IPS-15b (cell line): ENCODE measurements at regions not wholly inside any gene's neighbourhood (a gene's known extent, or its start where the extent isn't known, plus 50 kb on each side); places are given as distances from the start of the nearest gene placed in this dataset.

Experiments
- H3K27me3 ChIP-seq: one replicate; pipeline ENCODE4 v1.6.1; 2013; ENCODE audit warnings: low read length; ENCODE audit not compliant: control insufficient read depth, insufficient read depth
- H3K36me3 ChIP-seq: one replicate; pipeline ENCODE4 v1.6.1; 2013; ENCODE audit warnings: low read length; ENCODE audit not compliant: control insufficient read depth, insufficient read depth
- H3K4me1 ChIP-seq: one replicate; pipeline ENCODE4 v1.6.1; 2013; ENCODE audit warnings: mild to moderate bottlenecking, low read length; ENCODE audit not compliant: control insufficient read depth, insufficient read depth
- H3K4me3 ChIP-seq: one replicate; pipeline ENCODE4 v1.5.1; 2013; ENCODE audit warnings: low read depth, low read length
- H3K9ac ChIP-seq: one replicate; pipeline ENCODE4 v1.6.1; 2013; ENCODE audit warnings: low read depth, mild to moderate bottlenecking, low read length
- H3K9me3 ChIP-seq: one replicate; pipeline ENCODE4 v1.6.1; 2013; ENCODE audit warnings: mild to moderate bottlenecking, low read length; ENCODE audit not compliant: control insufficient read depth, insufficient read depth

GRCh38 chr3:88767746-88768145, 339.7 kb upstream of the EPHA3 start:
- H3K27me3 ChIP-seq: no peaks in the 10 kb centered on the region

GRCh38 chr3:88773766-88774165, 333.7 kb upstream of the EPHA3 start:
- Histone ChIP-seq H3K9ac (no peak overlapping the region), H3K4me3 (no peak overlapping the region), H3K27me3 (no peaks in the 10 kb centered on the region), H3K9me3 (no peaks in the 10 kb centered on the region), H3K4me1 (no peaks in the 10 kb centered on the region), H3K36me3 (no peaks in the 10 kb centered on the region)

More at GRCh38 chr3:88767746-88768145, 339.7 kb upstream of the EPHA3 start:
- Histone ChIP-seq H3K4me3 (no peak overlapping the region), H3K36me3 (no peaks in the 10 kb centered on the region), H3K9me3 (no peaks in the 10 kb centered on the region), H3K4me1 (no peaks in the 10 kb centered on the region), H3K9ac (no peak overlapping the region)

- no peaks in the 10 kb centered on the region for H3K27me3 ChIP-seq
- H3K9ac ChIP-seq: no peak overlapping the region
- H3K36me3 ChIP-seq: no peaks in the 10 kb centered on the region
- H3K4me1 ChIP-seq: no peaks in the 10 kb centered on the region
- no peaks in the 10 kb centered on the region for H3K9me3 ChIP-seq
- no peak overlapping the region for H3K4me3 ChIP-seq
Observed at GRCh38 chr3:88775026-88775690, 332.3 kb upstream of the EPHA3 start.

GRCh38 chr3:88779482-88779881, 327.9 kb upstream of the EPHA3 start:
- Histone ChIP-seq H3K36me3 (no peaks in the 10 kb centered on the region), H3K27me3 (no peaks in the 10 kb centered on the region), H3K9me3 (no peaks in the 10 kb centered on the region), H3K9ac (no peak overlapping the region), H3K4me3 (no peak overlapping the region), H3K4me1 (no peaks in the 10 kb centered on the region)

- Histone ChIP-seq H3K4me3 (no peak overlapping the region), H3K4me1 (no peaks in the 10 kb centered on the region), H3K9me3 (no peaks in the 10 kb centered on the region), H3K9ac (no peak overlapping the region), H3K36me3 (no peaks in the 10 kb centered on the region), H3K27me3 (no peaks in the 10 kb centered on the region)
Observed at GRCh38 chr3:88784925-88785324, 322.5 kb upstream of the EPHA3 start.

GRCh38 chr3:88785841-88786240, 321.6 kb upstream of the EPHA3 start:
- Histone ChIP-seq H3K4me1 (no peaks in the 10 kb centered on the region), H3K9me3 (no peaks in the 10 kb centered on the region), H3K27me3 (no peaks in the 10 kb centered on the region), H3K4me3 (no peak overlapping the region), H3K36me3 (no peaks in the 10 kb centered on the region), H3K9ac (no peak overlapping the region)

GRCh38 chr3:88795503-88795902, 311.9 kb upstream of the EPHA3 start:
- H3K4me1 ChIP-seq: no peaks in the 10 kb centered on the region
- H3K36me3 ChIP-seq: no peaks in the 10 kb centered on the region
- H3K9ac ChIP-seq: no peak overlapping the region
- H3K27me3 ChIP-seq: no peaks in the 10 kb centered on the region
- no peak overlapping the region for H3K4me3 ChIP-seq
- peaks cover 14% of the 10 kb centered on the region for H3K9me3 ChIP-seq

- Histone ChIP-seq H3K4me3 (no peak overlapping the region), H3K36me3 (no peaks in the 10 kb centered on the region), H3K9ac (no peak overlapping the region), H3K9me3 (no peaks in the 10 kb centered on the region), H3K4me1 (peaks cover 3% of the 10 kb centered on the region), H3K27me3 (no peaks in the 10 kb centered on the region)
Observed at GRCh38 chr3:88807491-88808105, 299.8 kb upstream of the EPHA3 start.

GRCh38 chr3:88809993-88810392, 297.4 kb upstream of the EPHA3 start:
- no peak overlapping the region for H3K4me3 ChIP-seq
- H3K9ac ChIP-seq: no peak overlapping the region
- H3K9me3 ChIP-seq: no peaks in the 10 kb centered on the region
- H3K36me3 ChIP-seq: no peaks in the 10 kb centered on the region
- peaks cover 3% of the 10 kb centered on the region for H3K4me1 ChIP-seq
- H3K27me3 ChIP-seq: no peaks in the 10 kb centered on the region

GRCh38 chr3:88810455-88810854, 297.0 kb upstream of the EPHA3 start:
- Histone ChIP-seq H3K27me3 (no peaks in the 10 kb centered on the region), H3K4me1 (peaks cover 3% of the 10 kb centered on the region), H3K36me3 (no peaks in the 10 kb centered on the region), H3K9me3 (no peaks in the 10 kb centered on the region), H3K4me3 (no peak overlapping the region), H3K9ac (no peak overlapping the region)

- Histone ChIP-seq H3K4me1 (peaks cover 3% of the 10 kb centered on the region), H3K36me3 (no peaks in the 10 kb centered on the region), H3K9ac (no peak overlapping the region), H3K27me3 (no peaks in the 10 kb centered on the region), H3K9me3 (no peaks in the 10 kb centered on the region), H3K4me3 (no peak overlapping the region)
Observed at GRCh38 chr3:88811096-88811495, 296.3 kb upstream of the EPHA3 start.

- H3K9ac ChIP-seq: no peak overlapping the region
- no peaks in the 10 kb centered on the region for H3K27me3 ChIP-seq
- H3K4me1 ChIP-seq: peaks cover 3% of the 10 kb centered on the region
- H3K36me3 ChIP-seq: no peaks in the 10 kb centered on the region
- H3K4me3 ChIP-seq: no peak overlapping the region
- H3K9me3 ChIP-seq: no peaks in the 10 kb centered on the region
Observed at GRCh38 chr3:88812576-88812975, 294.8 kb upstream of the EPHA3 start.
